Lower leg skin (tissue), 4 donors: ENCODE measurements at regions not wholly inside any gene's neighbourhood (a gene's known extent, or its start where the extent isn't known, plus 50 kb on each side); places are given as distances from the start of the nearest gene placed in this dataset.

ENCODE experiments used
- DNase-seq, 2 donors: peaks; one replicate each; pipeline ENCODE4 v3.0.0-alpha.2; 2019; ENCODE audit warnings: low spot score in 2 of 2
- H3K4me3 ChIP-seq: fragments of 200-600 bp; sonication (generic); 2 replicates; pipeline ENCODE4 v1.5.1; 2017; ENCODE audit warnings: mild to moderate bottlenecking, low read depth; ENCODE audit not compliant: poor library complexity, severe bottlenecking
- POLR2A ChIP-seq, 2 donors: fragments of 450-650 bp; IDR thresholded peaks; one replicate each; pipeline ENCODE4 v1.6.1; 2016 to 2017; ENCODE audit warnings: antibody characterized with exemption in 2 of 2, mild to moderate bottlenecking in 1 of 2, moderate library complexity in 1 of 2
- WGBS, 2 donors: methylation state at CpG; one replicate each; pipeline ENCODE4 v1.1.5; 2018; 5-methylcytosine and 5-hydroxymethylcytosine counted together
- intact Hi-C: fragments of 100-400 bp; cut with DNase I; formaldehyde crosslinking; loops from one replicate; pipeline ENCODE4 v1.15.0; 2023; ENCODE audit warnings: low total_unique reads
- TF ChIP-seq, protein P1 (sequence below), 3 donors: fragments of 450-650 bp; IDR thresholded peaks; one replicate each; pipeline ENCODE4 v1.5.1; 2016; ENCODE audit warnings: antibody characterized with exemption in 3 of 3, mild to moderate bottlenecking in 3 of 3, moderate library complexity in 2 of 3

DNA sequence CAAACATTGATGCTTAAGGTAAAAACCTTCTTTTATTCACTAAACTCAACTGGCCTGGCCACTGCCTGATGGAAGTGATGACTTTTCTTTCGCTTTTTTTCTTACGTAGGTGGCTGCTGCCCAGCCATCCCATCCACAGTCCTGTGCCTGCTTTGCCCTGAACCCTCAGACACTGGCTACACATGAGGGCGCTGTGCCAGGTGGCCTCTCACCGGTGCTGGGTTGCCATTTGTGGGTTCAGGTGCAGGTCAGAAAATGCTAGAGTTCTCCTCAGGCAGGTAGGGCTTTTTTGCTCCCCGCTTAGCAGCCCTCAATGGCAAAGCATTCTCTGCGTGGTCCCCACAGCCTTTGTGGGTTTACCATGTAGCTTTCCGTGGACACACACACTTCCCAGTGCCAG lies 88.3 kb upstream of the PRR23E start:
- 84 to 85% methylated on average over 7 of the region's 7 CpGs for WGBS, 2 donors
- H3K4me3 ChIP-seq, result no peak overlapping the region
- DNase-seq, result peak in 1 of 2 donors; percentile 80
- intact Hi-C loops, result no loop called here
- TF ChIP-seq, protein P1, sequence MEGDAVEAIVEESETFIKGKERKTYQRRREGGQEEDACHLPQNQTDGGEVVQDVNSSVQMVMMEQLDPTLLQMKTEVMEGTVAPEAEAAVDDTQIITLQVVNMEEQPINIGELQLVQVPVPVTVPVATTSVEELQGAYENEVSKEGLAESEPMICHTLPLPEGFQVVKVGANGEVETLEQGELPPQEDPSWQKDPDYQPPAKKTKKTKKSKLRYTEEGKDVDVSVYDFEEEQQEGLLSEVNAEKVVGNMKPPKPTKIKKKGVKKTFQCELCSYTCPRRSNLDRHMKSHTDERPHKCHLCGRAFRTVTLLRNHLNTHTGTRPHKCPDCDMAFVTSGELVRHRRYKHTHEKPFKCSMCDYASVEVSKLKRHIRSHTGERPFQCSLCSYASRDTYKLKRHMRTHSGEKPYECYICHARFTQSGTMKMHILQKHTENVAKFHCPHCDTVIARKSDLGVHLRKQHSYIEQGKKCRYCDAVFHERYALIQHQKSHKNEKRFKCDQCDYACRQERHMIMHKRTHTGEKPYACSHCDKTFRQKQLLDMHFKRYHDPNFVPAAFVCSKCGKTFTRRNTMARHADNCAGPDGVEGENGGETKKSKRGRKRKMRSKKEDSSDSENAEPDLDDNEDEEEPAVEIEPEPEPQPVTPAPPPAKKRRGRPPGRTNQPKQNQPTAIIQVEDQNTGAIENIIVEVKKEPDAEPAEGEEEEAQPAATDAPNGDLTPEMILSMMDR (IDR thresholded peaks at IDR 0.05), result no peak
- TF ChIP-seq POLR2A (IDR thresholded peaks at IDR 0.05), result no peak

DNA sequence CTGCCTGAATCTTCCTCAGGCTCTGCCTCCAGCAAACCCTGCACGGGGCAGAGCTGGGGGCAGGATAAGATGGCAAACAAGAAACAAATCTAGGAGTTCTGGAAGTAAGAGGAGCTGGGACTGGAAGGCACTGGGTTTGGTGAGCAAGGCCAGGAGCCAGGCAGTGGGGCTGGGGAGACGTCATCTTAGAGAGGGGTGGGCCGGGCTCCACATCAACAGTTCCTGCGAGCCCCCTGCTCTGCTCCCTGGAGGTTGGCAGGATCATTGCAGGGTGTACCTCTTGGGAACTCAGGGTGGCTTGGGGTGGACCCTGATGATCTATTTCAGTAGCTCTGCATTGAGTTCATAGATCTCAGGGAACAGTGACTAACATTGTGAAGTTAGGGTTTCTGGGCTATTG lies 87.3 kb upstream of the PRR23E start:
- 76 to 80% methylated on average over 4 of the region's 4 CpGs for WGBS, 2 donors
- peak in 1 of 2 donors; percentile 61 for DNase-seq
- TF ChIP-seq, protein P1 (IDR thresholded peaks at IDR 0.05), result no peak
- no peak for TF ChIP-seq POLR2A (IDR thresholded peaks at IDR 0.05)
- intact Hi-C loops, result no loop called here
- no peak overlapping the region for H3K4me3 ChIP-seq

DNA sequence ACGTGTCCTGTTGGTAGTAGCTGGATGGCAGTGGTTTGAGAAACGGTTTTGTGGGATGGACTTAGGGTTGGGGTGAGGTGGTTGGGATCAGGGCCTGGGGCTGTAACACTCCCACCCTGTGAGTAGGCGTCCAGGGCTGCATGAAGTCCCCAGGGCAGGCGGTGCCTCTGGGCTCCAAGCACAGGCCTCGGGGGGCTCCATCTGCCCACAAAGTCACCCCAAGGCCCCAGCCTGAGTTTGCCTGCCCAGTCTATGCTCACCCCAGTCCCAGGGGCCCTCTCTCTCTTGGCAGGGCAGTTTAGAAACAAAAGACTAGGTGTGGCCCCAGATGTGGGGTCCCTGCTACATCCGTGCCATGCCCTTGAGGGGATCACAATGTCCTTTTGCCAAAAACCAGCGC lies 86.9 kb upstream of the PRR23E start:
- peak in 1 of 2 donors; percentile 82 for DNase-seq
- intact Hi-C loops, result no loop called here
- H3K4me3 ChIP-seq, result no peak overlapping the region
- no peak for TF ChIP-seq POLR2A (IDR thresholded peaks at IDR 0.05)
- TF ChIP-seq, protein P1 (IDR thresholded peaks at IDR 0.05), result no peak
- 86 to 88% methylated on average over 5 to 7 of the region's 7 CpGs for WGBS, 2 donors

DNA sequence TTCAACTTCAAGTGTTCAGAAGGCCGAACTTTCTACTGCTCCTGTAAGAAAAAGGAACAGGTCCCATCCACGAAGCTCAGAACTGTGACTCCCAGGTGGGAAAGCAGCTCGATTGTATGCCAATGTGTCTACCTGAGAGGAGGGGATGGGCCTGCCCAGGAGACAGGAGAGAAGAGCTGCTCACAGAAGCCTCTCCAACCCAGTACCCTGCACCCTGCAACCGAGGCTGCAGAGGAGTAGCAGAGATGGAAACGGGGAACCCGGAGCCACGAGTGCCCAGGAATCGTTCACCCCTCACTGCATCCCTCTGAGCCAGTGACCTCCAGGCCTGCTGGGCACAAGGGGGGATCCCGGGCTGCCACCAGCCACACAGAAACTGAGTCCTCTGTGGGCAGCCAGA lies 86.5 kb upstream of the PRR23E start:
- 83 to 87% methylated on average over 9 of the region's 9 CpGs for WGBS, 2 donors
- intact Hi-C loops, result no loop called here
- TF ChIP-seq POLR2A (IDR thresholded peaks at IDR 0.05), result no peak
- TF ChIP-seq, protein P1 (IDR thresholded peaks at IDR 0.05), result no peak
- DNase-seq, result peak in 1 of 2 donors; percentile 79
- no peak overlapping the region for H3K4me3 ChIP-seq

DNA sequence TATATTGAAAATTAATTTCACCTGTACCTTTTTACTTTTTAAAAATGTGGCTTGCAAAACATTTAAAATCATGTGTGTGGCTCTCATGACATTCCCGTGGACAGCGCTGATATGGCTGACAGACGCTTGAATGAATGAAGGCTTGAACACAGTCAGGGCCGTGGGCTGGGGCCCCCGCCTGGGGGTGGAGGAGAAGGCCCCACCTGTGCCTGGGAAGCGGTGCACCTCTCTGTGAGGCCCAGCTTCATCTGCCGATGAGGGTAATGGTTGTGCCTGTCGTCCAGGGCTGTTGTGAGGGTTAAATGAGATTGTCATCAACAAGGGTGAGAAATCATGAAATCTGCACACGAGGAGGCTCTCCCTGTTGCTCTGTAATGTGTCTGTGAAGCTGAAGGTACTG lies 85.9 kb upstream of the PRR23E start:
- no peak for TF ChIP-seq POLR2A (IDR thresholded peaks at IDR 0.05)
- TF ChIP-seq, protein P1 (IDR thresholded peaks at IDR 0.05), result no peak
- 89% methylated on average over 9 of the region's 9 CpGs for whole genome bisulfite sequencing, 2 donors
- DNase-seq, result peak in 1 of 2 donors; percentile 34

More for the DNA sequence above, 85.9 kb upstream of the PRR23E start:
- intact Hi-C loops, result no loop called here
- no peak overlapping the region for H3K4me3 ChIP-seq
